Large intestine (tissue), 3 donors: ENCODE measurements at regions not wholly inside any gene's neighbourhood (a gene's known extent, or its start where the extent isn't known, plus 50 kb on each side); places are given as distances from the start of the nearest gene placed in this dataset.
"Not testable (repeated sequence)": the region's sequence is repeated elsewhere in the genome, so short reads cannot be mapped to it uniquely, and the experiment has no call there.

Source experiments
- DNase-seq, 2 donors: peaks; one replicate each; pipeline versions ENCODE4 v3.0.0 to v3.0.0-alpha.2; 2013
- H3K27ac ChIP-seq: one replicate; pipeline ENCODE4 v1.5.1; 2013; ENCODE audit warnings: low read length
- H3K27me3 ChIP-seq: 2 replicates; pipeline ENCODE4 v1.6.1; 2013; ENCODE audit warnings: low read length; ENCODE audit not compliant: control insufficient read depth, insufficient read depth
- H3K36me3 ChIP-seq: 2 replicates; pipeline ENCODE4 v1.6.1; 2013; ENCODE audit warnings: low read length; ENCODE audit not compliant: control insufficient read depth, insufficient read depth
- H3K4me1 ChIP-seq: one replicate; pipeline ENCODE4 v1.6.1; 2013; ENCODE audit warnings: low read length; ENCODE audit not compliant: control insufficient read depth, insufficient read depth
- H3K4me3 ChIP-seq: one replicate; pipeline ENCODE4 v1.5.1; 2013; ENCODE audit warnings: low read length
- H3K9me3 ChIP-seq: one replicate; pipeline ENCODE4 v1.6.1; 2013; ENCODE audit warnings: mild to moderate bottlenecking, low read depth, low read length, moderate library complexity; ENCODE audit not compliant: control insufficient read depth
- WGBS: methylation state at CpG from one replicate; pipeline ENCODE4 v1.1.5; 2013; ENCODE audit warnings: low lambda C conversion rate; ENCODE audit not compliant: insufficient coverage; 5-methylcytosine and 5-hydroxymethylcytosine counted together

- no CpG with 5 or more reads among the region's 3 CpGs for WGBS
- peaks cover 3% of the 10 kb centered on the region for H3K4me1 ChIP-seq
- no peaks in the 10 kb centered on the region for H3K9me3 ChIP-seq
- no peak for DNase-seq
- no peaks in the 10 kb centered on the region for H3K36me3 ChIP-seq
- H3K27ac ChIP-seq: no peak overlapping the region
- no peak overlapping the region for H3K4me3 ChIP-seq
- peaks cover 60% of the 10 kb centered on the region for H3K27me3 ChIP-seq
Observed at GRCh38 chr3:184489268-184489841, 72.2 kb upstream of the EPHB3 start.

- no peaks in the 10 kb centered on the region for H3K9me3 ChIP-seq
- H3K27me3 ChIP-seq: peaks cover 64% of the 10 kb centered on the region
- DNase-seq: no peak
- H3K36me3 ChIP-seq: no peaks in the 10 kb centered on the region
- peaks cover 3% of the 10 kb centered on the region for H3K4me1 ChIP-seq
- no peak overlapping the region for H3K27ac ChIP-seq
- 25% methylated on average over 3 of the region's 31 CpGs for WGBS
- H3K4me3 ChIP-seq: no peak overlapping the region
Observed at GRCh38 chr3:184491011-184491576, 70.5 kb upstream of the EPHB3 start.

GRCh38 chr3:184491867-184492615, 69.5 kb upstream of the EPHB3 start:
- WGBS: 83% methylated on average over 1 of the region's 34 CpGs
- Histone ChIP-seq H3K9me3 (no peaks in the 10 kb centered on the region), H3K27me3 (peaks cover 69% of the 10 kb centered on the region), H3K4me3 (no peak overlapping the region), H3K36me3 (no peaks in the 10 kb centered on the region), H3K4me1 (peaks cover 3% of the 10 kb centered on the region), H3K27ac (no peak overlapping the region)
- DNase-seq: no peak

- no peak overlapping the region for H3K27ac ChIP-seq
- H3K9me3 ChIP-seq: no peaks in the 10 kb centered on the region
- H3K27me3 ChIP-seq: peaks cover 36% of the 10 kb centered on the region
- no peak for DNase-seq
- no peaks in the 10 kb centered on the region for H3K4me1 ChIP-seq
- WGBS: no CpG with 5 or more reads among the region's 3 CpGs
- no peaks in the 10 kb centered on the region for H3K36me3 ChIP-seq
- no peak overlapping the region for H3K4me3 ChIP-seq
Observed at GRCh38 chr3:184496933-184497332, 64.7 kb upstream of the EPHB3 start.

- no peaks in the 10 kb centered on the region for H3K4me1 ChIP-seq
- DNase-seq: no peak
- WGBS: 80% methylated on average over 1 of the region's 2 CpGs
- peaks cover 3% of the 10 kb centered on the region for H3K9me3 ChIP-seq
- peaks cover 29% of the 10 kb centered on the region for H3K27me3 ChIP-seq
- no peak overlapping the region for H3K4me3 ChIP-seq
- no peak overlapping the region for H3K27ac ChIP-seq
- H3K36me3 ChIP-seq: no peaks in the 10 kb centered on the region
Observed at GRCh38 chr3:184497804-184498203, 63.8 kb upstream of the EPHB3 start.

GRCh38 chr3:184498986-184499606, 62.5 kb upstream of the EPHB3 start:
- H3K27me3 ChIP-seq: peaks cover 16% of the 10 kb centered on the region
- no peak for DNase-seq
- H3K4me3 ChIP-seq: no peak overlapping the region
- WGBS: no CpG with 5 or more reads among the region's 12 CpGs
- H3K9me3 ChIP-seq: peaks cover 3% of the 10 kb centered on the region
- H3K4me1 ChIP-seq: no peaks in the 10 kb centered on the region
- H3K27ac ChIP-seq: no peak overlapping the region
- no peaks in the 10 kb centered on the region for H3K36me3 ChIP-seq

GRCh38 chr3:184500344-184500923, 61.2 kb upstream of the EPHB3 start:
- H3K4me3 ChIP-seq: no peak overlapping the region
- H3K27ac ChIP-seq: no peak overlapping the region
- H3K27me3 ChIP-seq: peaks cover 19% of the 10 kb centered on the region
- WGBS: no CpG with 5 or more reads among the region's 12 CpGs
- no peak for DNase-seq
- H3K4me1 ChIP-seq: no peaks in the 10 kb centered on the region
- peaks cover 3% of the 10 kb centered on the region for H3K9me3 ChIP-seq
- H3K36me3 ChIP-seq: no peaks in the 10 kb centered on the region

- H3K27me3 ChIP-seq: peaks cover 22% of the 10 kb centered on the region
- H3K27ac ChIP-seq: no peak overlapping the region
- 100% methylated on average over 2 of the region's 4 CpGs for WGBS
- no peaks in the 10 kb centered on the region for H3K4me1 ChIP-seq
- no peak overlapping the region for H3K4me3 ChIP-seq
- no peaks in the 10 kb centered on the region for H3K36me3 ChIP-seq
- DNase-seq: no peak
- peaks cover 3% of the 10 kb centered on the region for H3K9me3 ChIP-seq
Observed at GRCh38 chr3:184502123-184502667, 59.4 kb upstream of the EPHB3 start.

- H3K4me1 ChIP-seq, H3K9me3 ChIP-seq, DNase-seq, H3K36me3 ChIP-seq, H3K4me3 ChIP-seq, H3K27ac ChIP-seq: not testable (repeated sequence)
- WGBS: 60% methylated on average over 1 of the region's 6 CpGs
- H3K27me3 ChIP-seq: peaks cover 28% of the 10 kb centered on the region
Observed at GRCh38 chr3:184502841-184503240, 58.7 kb upstream of the EPHB3 start.

GRCh38 chr3:184503647-184504046, 57.9 kb upstream of the EPHB3 start:
- Histone ChIP-seq H3K36me3 (no peaks in the 10 kb centered on the region), H3K4me3 (no peak overlapping the region), H3K27ac (no peak overlapping the region), H3K27me3 (peaks cover 28% of the 10 kb centered on the region), H3K9me3 (peaks cover 3% of the 10 kb centered on the region), H3K4me1 (no peaks in the 10 kb centered on the region)
- no peak for DNase-seq
- WGBS: no CpG with 5 or more reads among the region's 2 CpGs
